DMS114 treated with DMSO at 0.1 percent for 48 hours (cell line): ENCODE measurements at regions not wholly inside any gene's neighbourhood (a gene's known extent, or its start where the extent isn't known, plus 50 kb on each side); places are given as distances from the start of the nearest gene placed in this dataset.

ENCODE experiments used
- DNase-seq: peaks from one replicate; lab custom pipeline; 2025; ENCODE audit not compliant: unreplicated experiment; lab: John Stamatoyannopoulos, UW

DNA sequence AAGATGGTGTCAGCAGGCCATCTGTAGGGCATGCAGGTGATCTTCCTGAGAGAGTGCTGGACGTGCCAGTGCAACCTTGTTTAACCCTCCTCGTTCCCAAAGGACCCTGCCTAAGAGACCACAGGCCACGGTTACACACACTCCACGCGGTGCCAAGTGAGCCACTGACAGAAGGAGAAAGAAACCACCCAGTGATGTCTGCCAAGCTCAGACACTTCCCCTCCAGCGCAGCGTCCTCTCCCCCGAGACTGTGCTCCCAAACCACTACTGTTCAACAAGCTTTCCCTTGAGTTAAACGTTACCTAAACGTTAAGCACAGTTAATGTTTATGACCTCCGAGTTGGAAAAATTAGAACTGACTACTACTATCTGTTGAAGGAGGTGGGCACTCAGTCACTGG, 119.1 kb upstream of the NCK2 start:
- no peak for DNase-seq

- no peak for DNase-seq
Measured at GRCh38 chr2:105621038-105621437, 123.7 kb upstream of the NCK2 start.

- no peak for DNase-seq
Measured at GRCh38 chr2:105618351-105618659, 126.4 kb upstream of the NCK2 start.

GRCh38 chr2:105617631-105618350, 126.9 kb upstream of the NCK2 start:
- DNase-seq = no peak

DNA sequence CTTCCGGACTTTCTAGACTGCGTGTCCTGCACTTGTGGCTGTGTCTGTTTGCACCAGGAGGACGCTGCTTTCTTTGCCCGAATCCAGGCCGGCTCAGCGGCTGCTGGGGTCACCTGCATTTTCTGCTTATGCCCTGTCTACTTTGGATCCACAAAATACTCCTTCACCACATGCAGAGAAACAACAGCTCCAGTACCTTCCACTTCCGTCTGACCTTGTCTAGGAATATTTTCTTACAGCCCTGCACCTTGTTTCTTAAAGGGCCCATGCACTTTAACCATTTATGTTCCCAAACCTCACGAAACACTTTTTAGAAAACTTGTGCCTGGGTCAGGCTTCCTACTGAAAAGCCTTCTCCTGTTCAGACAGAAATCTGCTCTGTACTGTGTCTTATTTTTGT, 129.4 kb upstream of the NCK2 start:
- no peak for DNase-seq

DNA sequence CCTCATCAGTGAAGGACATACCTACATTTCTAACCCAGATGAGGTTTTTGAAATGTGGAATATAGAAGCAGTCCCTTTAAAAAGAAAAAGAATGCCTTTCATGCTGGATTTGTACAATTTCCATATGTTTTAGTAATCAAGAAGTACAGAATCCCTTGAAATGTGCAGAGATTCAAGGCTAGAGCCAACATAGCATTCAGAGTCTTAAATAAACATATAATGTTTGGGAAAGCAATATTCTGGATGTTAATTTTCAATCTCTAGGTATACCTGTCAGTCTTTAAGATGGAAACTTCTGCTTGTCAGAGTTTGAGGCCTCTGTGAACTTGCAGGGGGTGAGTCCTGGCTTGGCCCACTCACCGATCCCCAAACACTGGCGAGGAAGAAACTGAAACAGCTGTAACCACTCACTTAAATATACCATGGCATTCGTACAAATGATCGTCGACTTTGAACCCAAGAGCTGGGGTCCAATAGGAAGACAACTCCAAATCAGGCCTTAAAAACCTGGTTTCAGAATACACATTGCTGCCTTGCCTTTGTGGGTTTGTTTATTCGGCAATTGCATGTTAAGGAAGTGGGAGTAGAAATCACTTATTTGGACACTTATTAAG, 132.8 kb upstream of the NCK2 start:
- no peak for DNase-seq

DNA sequence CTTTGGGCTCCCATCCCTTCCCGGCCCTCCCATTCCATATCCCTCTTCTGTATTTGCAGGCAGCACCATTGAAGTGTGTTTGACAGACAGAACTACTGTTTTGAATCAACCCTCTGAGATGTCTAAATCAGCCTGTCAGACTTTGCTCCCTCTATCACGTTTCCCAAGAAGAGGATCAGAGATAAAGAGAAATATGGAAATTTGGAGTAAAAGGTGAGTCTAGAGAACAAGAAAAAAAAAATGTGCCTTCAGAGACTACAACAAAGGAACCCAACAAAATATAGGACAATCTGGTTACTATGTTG, 133.4 kb upstream of the NCK2 start:
- DNase-seq = no peak

DNA sequence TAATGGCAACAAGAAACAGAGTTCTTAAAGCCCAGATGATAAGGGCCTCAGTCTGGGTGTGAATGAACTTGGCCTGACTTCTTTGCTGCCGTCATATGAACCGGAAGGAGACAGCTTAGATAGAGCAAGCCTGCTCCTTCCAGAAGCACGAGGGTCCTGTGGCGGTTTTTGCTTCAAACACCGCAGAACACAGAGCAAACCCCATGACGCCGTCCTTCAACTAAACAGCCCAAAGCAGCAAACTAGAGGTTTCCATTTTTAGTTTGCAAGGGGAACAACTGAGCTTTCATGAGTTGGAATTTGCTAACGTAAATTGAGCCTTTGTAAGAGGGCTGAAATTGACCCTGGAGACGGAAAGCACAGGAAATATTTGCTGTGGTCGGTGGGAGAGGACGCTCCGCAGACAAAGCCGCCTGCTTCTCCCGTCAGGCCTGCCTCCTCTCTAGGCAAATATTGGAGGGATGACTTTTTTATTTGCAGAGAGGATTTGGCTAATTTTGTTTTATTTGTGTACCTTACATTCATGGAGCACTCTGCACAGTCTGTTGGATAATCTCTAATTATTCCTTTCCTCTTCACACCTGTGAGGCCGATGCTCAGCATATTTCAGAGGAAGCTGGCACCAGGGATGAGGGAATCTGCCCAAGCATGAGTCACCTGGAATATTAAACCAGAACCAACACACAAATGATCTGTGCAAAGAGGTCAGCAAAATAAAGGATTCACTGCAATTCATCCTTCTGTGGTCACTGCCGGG, 134.0 kb upstream of the NCK2 start:
- DNase-seq = no peak

DNA sequence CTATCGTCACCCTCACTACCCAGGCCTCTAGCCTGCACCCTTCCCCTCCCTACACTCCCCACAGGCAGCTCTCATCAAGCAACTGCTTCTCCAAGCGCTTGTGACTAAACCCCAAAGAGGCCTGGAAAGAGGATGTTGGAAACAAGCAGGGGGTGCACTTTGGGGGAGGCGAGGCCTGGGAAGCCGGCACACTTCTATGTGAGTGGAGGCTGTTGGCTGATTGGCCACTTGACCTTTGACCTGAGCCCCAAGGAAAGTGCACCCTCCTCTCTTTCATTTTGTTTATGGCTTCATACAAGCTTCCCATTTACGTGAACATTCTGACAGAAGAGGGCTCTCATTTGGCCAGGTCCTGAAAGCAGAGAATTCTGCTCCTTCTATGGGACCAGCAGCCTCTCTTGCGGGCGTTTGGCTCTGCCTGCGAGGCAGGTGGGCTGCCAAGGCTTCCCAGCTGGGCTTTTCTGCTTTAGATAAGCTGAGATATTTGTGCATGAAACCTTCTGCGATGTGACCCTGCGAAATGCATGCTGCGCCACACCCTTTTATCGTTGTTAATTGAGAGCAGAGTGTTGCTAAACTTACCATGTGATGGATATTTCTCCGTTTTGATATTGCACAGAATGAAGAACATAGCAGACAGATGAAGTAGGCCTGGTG, 134.8 kb upstream of the NCK2 start:
- DNase-seq = no peak

- DNase-seq = no peak
Measured at GRCh38 chr2:105607920-105608504, 136.7 kb upstream of the NCK2 start.

DNA sequence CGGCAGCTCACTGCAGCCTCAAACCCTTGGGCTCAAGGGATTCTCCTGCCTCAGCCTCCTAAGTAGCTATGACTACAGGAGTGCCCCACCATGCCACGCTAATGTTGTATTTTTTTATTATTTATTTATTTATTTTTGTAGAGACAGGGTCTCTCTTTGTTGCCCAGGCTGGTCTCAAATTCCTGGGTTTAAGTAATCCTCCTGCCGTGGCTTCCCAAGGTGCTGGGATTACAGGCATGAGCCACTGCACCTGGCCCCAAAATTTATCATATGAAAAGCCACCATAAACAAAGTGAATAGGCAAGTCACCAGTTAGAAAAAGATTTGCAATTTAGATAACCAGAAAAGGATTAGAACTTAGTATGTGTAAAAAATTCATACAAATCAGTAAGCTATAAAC, 138.6 kb upstream of the NCK2 start:
- DNase-seq = no peak

GRCh38 chr2:105604938-105605337, 139.8 kb upstream of the NCK2 start:
- DNase-seq = no peak

DNA sequence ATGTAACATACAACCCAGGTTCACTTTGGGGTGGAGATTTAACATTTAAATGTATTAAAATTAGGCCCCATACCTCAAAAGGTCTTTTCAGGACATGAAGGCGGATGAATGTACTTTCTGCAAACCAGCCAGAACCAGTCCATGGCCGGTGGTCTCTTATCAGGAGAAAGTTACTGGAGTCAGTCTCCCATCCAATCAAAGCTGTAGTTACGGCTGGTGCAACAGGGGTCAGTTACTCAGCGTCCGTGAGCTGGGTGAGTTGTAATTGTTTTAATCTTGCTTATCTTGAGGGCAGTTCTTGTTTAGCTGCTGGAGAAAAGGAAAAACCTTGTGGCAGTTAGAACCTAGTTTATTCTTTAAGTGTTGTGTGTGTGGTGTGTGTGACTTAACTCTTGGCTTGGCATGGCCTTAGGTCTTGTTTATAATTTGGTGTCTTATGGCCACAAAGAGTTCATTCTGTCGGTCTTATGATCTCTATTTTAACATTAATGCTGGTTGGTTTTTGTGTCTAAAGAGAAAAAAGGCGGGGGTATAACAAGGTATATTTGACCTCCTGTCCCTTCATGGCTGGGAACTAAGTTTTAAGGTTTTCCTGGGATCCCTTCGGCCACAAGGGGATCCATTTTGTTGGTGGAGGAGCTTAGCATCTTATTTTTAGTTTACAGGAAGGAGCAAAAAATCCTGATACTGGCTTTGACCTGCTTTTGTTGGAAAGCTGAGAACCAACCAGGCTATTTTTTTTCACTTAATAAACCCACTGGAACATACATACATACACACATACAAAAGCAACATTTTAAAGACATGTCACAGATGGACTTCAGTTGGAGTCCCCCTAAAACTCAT, 143.5 kb upstream of the NCK2 start:
- no peak for DNase-seq

DNA sequence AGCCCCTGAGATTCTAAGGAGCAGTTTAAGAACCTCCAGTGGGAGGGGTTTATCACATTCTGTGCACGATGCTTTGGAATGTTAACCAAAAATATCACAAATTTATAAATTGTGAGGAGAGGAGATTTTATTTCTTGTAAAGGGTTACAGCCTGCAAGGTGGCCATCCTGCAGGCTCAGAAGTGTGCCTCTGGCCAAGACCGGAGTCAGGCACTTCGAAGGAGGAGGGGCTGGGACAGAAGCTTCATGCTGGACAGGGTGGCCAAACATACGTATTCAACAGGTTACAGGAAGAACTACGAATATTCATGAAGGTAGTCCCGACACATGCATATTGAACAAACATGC, 144.1 kb upstream of the NCK2 start:
- no peak for DNase-seq

GRCh38 chr2:105600037-105600442, 144.7 kb upstream of the NCK2 start:
- DNase-seq = no peak

DNA sequence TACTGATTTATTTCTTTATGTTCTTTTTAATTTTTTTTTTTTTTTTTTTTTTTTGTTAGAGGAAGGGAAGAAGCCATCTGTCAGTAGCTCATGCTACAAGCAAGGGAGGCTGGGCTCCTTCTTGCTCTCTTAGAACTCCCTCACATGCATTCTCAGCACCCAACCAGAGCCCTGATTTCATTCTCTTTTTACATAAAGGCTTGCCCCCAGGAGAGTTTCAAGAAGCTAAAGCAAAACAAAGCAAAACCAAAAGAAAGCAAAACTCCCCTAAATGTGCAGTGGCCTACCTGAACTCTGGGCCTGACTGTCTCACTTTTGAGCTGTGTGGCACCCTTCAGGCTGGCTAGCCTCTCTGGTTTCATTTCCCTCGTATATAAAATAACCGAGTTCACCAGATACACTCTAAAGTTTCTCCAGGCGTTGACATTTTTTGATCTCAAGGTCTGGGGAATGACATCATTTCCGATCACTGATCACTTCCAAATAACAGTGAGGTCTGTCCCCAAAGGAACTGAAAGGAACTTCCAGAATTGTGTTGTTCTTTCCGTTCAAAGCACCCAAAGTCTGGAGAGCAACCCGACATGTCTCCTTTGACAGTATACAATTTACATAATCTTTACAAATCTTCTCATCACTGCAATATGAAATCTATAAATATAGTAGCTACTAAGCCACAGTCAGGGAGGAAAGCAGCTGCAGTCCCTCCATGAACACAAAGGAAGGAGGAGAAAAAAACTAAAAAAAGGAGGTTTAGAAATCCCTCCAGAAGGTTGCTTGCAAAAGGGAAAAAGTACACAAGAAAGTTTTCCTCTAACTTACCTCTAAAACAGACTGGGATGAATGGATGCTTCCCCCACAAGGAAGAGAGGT, 145.6 kb upstream of the NCK2 start:
- no peak for DNase-seq

GRCh38 chr2:105597806-105598803, 146.6 kb upstream of the NCK2 start:
- DNase-seq = no peak

GRCh38 chr2:105597011-105597805, 147.5 kb upstream of the NCK2 start:
- DNase-seq = no peak
